IMR-90 (cell line): ENCODE measurements at regions not wholly inside any gene's neighbourhood (a gene's known extent, or its start where the extent isn't known, plus 50 kb on each side); places are given as distances from the start of the nearest gene placed in this dataset.

ENCODE experiments used
- ATAC-seq: fragments of 200-7000 bp; cut with Tn5 transposase; 2 replicates; pipeline ENCODE4 v1.9.1; 2020; ENCODE audit warnings: low read depth, mild to moderate bottlenecking, moderate library complexity
- BruUV-seq: library from RNA; stranded (reverse); fragments of 400-500 nt; replicated peaks from 2 replicates; lab custom pipeline; 2021; lab: Mats Ljungman, UMichigan
- CTCF ChIA-PET: fragments of 300-600 bp; formaldehyde crosslinking; extraction: SDS; loops from one replicate; lab custom pipeline; 2021; ENCODE audit warnings: antibody characterized with exemption; lab: Yijun Ruan, JAX
- POLR2A ChIA-PET: fragments of 300-600 bp; sonication (Branson Sonifier 250); formaldehyde crosslinking; loops from one replicate; lab custom pipeline; 2022; ENCODE audit warnings: antibody characterized with exemption; ENCODE audit not compliant: unreplicated experiment; lab: Charles Lee
- DNase-seq: peaks from one replicate; pipeline ENCODE4 v3.0.0; 2013
- H2AFZ ChIP-seq: replicated peaks from 2 replicates; pipeline ENCODE3; 2013; ENCODE audit warnings: low read length, mild to moderate bottlenecking; ENCODE audit not compliant: poor library complexity
- H2AK5ac ChIP-seq: 2 replicates; pipeline ENCODE4 v1.6.1; 2013; ENCODE audit warnings: low read depth, low read length, inconsistent platforms
- H2AK9ac ChIP-seq: replicated peaks from 2 replicates; pipeline ENCODE3; 2013; ENCODE audit warnings: mild to moderate bottlenecking, low read depth, low read length, moderate library complexity; ENCODE audit not compliant: poor library complexity
- H2BK120ac ChIP-seq: 2 replicates; pipeline ENCODE4 v1.6.1; 2013; ENCODE audit warnings: low read depth, low read length, inconsistent platforms
- H2BK15ac ChIP-seq: 3 replicates; pipeline ENCODE4 v1.6.1; 2013; ENCODE audit warnings: low read depth, low read length, inconsistent platforms
- H2BK20ac ChIP-seq: 2 replicates; pipeline ENCODE4 v1.6.1; 2013; ENCODE audit warnings: low read depth, mild to moderate bottlenecking, inconsistent platforms, low read length, moderate library complexity
- H2BK5ac ChIP-seq: 2 replicates; pipeline ENCODE4 v1.6.1; 2013; ENCODE audit warnings: mild to moderate bottlenecking, low read depth, low read length, inconsistent platforms; ENCODE audit not compliant: poor library complexity, severe bottlenecking
- H3K14ac ChIP-seq: replicated peaks from 2 replicates; pipeline ENCODE4 v1.6.1; 2013; ENCODE audit warnings: low read depth, low read length, inconsistent platforms
- H3K18ac ChIP-seq: 2 replicates; pipeline ENCODE4 v1.6.1; 2013; ENCODE audit warnings: low read depth, low read length, control low read depth
- H3K23ac ChIP-seq: 2 replicates; pipeline ENCODE4 v1.6.1; 2013; ENCODE audit warnings: low read depth, low read length, inconsistent platforms
- H3K27ac ChIP-seq: 2 replicates; pipeline ENCODE4 v1.5.1; 2013; ENCODE audit warnings: mild to moderate bottlenecking, control low read depth, low read length; ENCODE audit not compliant: insufficient read depth
- H3K27me3 ChIP-seq: 2 replicates; pipeline ENCODE4 v1.6.1; 2013; ENCODE audit warnings: low read length; ENCODE audit not compliant: control insufficient read depth, insufficient read depth
- H3K36me3 ChIP-seq: 2 replicates; pipeline ENCODE4 v1.6.1; 2013; ENCODE audit warnings: low read length, mixed read lengths; ENCODE audit not compliant: control insufficient read depth, insufficient read depth
- H3K4ac ChIP-seq: 2 replicates; pipeline ENCODE4 v1.6.1; 2013; ENCODE audit warnings: low read depth, low read length, inconsistent platforms
- H3K4me1 ChIP-seq: 2 replicates; pipeline ENCODE4 v1.6.1; 2013; ENCODE audit warnings: low read length, mixed read lengths; ENCODE audit not compliant: control insufficient read depth, insufficient read depth
- H3K4me2 ChIP-seq: 2 replicates; pipeline ENCODE4 v1.6.1; 2013; ENCODE audit warnings: low read depth, mild to moderate bottlenecking, control low read depth, low read length, moderate library complexity
- H3K4me3 ChIP-seq: 2 replicates; pipeline ENCODE4 v1.5.1; 2013; ENCODE audit warnings: low read depth, mild to moderate bottlenecking, control low read depth, low read length, moderate library complexity; ENCODE audit not compliant: insufficient read depth
- H3K56ac ChIP-seq: 2 replicates; pipeline ENCODE4 v1.6.1; 2013; ENCODE audit warnings: low read length, inconsistent platforms; ENCODE audit not compliant: insufficient read depth; ENCODE audit errors: extremely low read depth
- H3K79me1 ChIP-seq, 2 experiments: 2 replicates each; pipeline ENCODE4 v1.6.1; 2013; ENCODE audit warnings: low read length in 2 of 2, inconsistent platforms in 1 of 2, low read depth in 1 of 2
- H3K9ac ChIP-seq: 2 replicates; pipeline ENCODE4 v1.6.1; 2013; ENCODE audit warnings: low read depth, low read length, control low read depth
- H3K9me1 ChIP-seq: 2 replicates; pipeline ENCODE4 v1.6.1; 2013; ENCODE audit warnings: low read length, inconsistent platforms; ENCODE audit not compliant: insufficient read depth
- H3K9me3 ChIP-seq: 2 replicates; pipeline ENCODE4 v1.6.1; 2013; ENCODE audit warnings: low read length; ENCODE audit not compliant: control insufficient read depth, insufficient read depth
- H4K20me1 ChIP-seq: 2 replicates; pipeline ENCODE4 v1.6.1; 2013; ENCODE audit warnings: low read length, inconsistent platforms; ENCODE audit not compliant: insufficient read depth
- H4K5ac ChIP-seq: 2 replicates; pipeline ENCODE4 v1.6.1; 2013; ENCODE audit warnings: mild to moderate bottlenecking, low read depth, low read length, control low read depth
- H4K8ac ChIP-seq, 2 experiments: 2 replicates each; pipeline ENCODE4 v1.6.1; 2013; ENCODE audit warnings: low read depth in 2 of 2, low read length in 2 of 2, control low read depth in 1 of 2, inconsistent platforms in 1 of 2
- H4K91ac ChIP-seq: 2 replicates; pipeline ENCODE4 v1.6.1; 2013; ENCODE audit warnings: low read depth, low read length, inconsistent platforms; ENCODE audit not compliant: insufficient read depth
- ELK1 ChIP-seq: fragments of 150-350 bp; IDR thresholded peaks from 2 replicates; pipeline ENCODE4 v1.6.1; 2016; ENCODE audit warnings: low read depth, mild to moderate bottlenecking, low read length, moderate library complexity, borderline replicate concordance
- FOS ChIP-seq: fragments of 150-350 bp; IDR thresholded peaks from 2 replicates; pipeline ENCODE4 v1.6.1; 2016; ENCODE audit warnings: low read depth, low read length
- MAZ ChIP-seq: IDR thresholded peaks from 2 replicates; pipeline ENCODE4 v1.6.1; 2012; ENCODE audit warnings: low read depth, mild to moderate bottlenecking, low read length, improper control_type of control experiment, moderate library complexity, borderline replicate concordance
- MXI1 ChIP-seq: IDR thresholded peaks from 2 replicates; pipeline ENCODE4 v1.6.1; 2012; ENCODE audit warnings: low read depth, mild to moderate bottlenecking, low read length, moderate library complexity, borderline replicate concordance
- NFE2L2 ChIP-seq: fragments of 150-350 bp; IDR thresholded peaks from 2 replicates; pipeline ENCODE4 v1.6.1; 2016; ENCODE audit warnings: low read depth, mild to moderate bottlenecking, low read length
- POLR2A ChIP-seq: IDR thresholded peaks from 2 replicates; pipeline ENCODE4 v1.6.1; 2012; ENCODE audit warnings: mild to moderate bottlenecking, low read depth, low read length
- RAD21 ChIP-seq: IDR thresholded peaks from 2 replicates; pipeline ENCODE4 v1.6.1; 2012; ENCODE audit warnings: low read length, improper control_type of control experiment
- RCOR1 ChIP-seq: IDR thresholded peaks from 2 replicates; pipeline ENCODE4 v1.6.1; 2012; ENCODE audit warnings: mild to moderate bottlenecking, low read length, improper control_type of control experiment; ENCODE audit not compliant: insufficient replicate concordance
- RFX5 ChIP-seq: IDR thresholded peaks from 2 replicates; pipeline ENCODE4 v1.8.0; 2012; ENCODE audit warnings: low read depth, mild to moderate bottlenecking, low read length, moderate library complexity
- SMC3 ChIP-seq: fragments of 150-350 bp; IDR thresholded peaks from 2 replicates; pipeline ENCODE4 v1.6.1; 2016; ENCODE audit warnings: low read depth, mild to moderate bottlenecking, antibody characterized with exemption, low read length, moderate library complexity
- WGBS, 2 experiments: methylation state at CpG; one replicate each; pipeline versions ENCODE4 v1.1.5 to v1.1.7; 2013; ENCODE audit warnings: missing lambda C conversion rate in 2 of 2; ENCODE audit not compliant: insufficient read length in 1 of 2; ENCODE audit errors: extremely low coverage in 2 of 2; 5-methylcytosine and 5-hydroxymethylcytosine counted together
- dilution Hi-C: fragments of 300-500 bp; cut with HindIII; formaldehyde crosslinking; loops from one replicate; pipeline ENCODE4 v1.14.3; 2018; ENCODE audit warnings: low sequenced_read_pairs; ENCODE audit not compliant: unreplicated experiment
- in situ Hi-C: fragments of 300-500 bp; cut with MboI; formaldehyde crosslinking; loops from 3 replicates; pipeline ENCODE4 v1.14.3; 2019; ENCODE audit warnings: low sequenced_read_pairs, inconsistent platforms, mixed read lengths
- intact Hi-C: fragments of 100-400 bp; cut with micrococcal nuclease; formaldehyde crosslinking; loops from 2 replicates; pipeline ENCODE4 v1.10.0; 2022
- TF ChIP-seq, protein P1 (sequence below): fragments of 150-350 bp; IDR thresholded peaks from 2 replicates; pipeline ENCODE4 v1.6.1; 2017; ENCODE audit warnings: mild to moderate bottlenecking, antibody characterized with exemption, low read length, low read depth

GRCh38 chr9:90034071-90034470, 429.3 kb downstream of the GADD45G start:
- ChIA-PET POLR2A (no interaction called here), CTCF (no interaction called here)
- DNase-seq (no peak), ATAC-seq (no peak)
- H3K23ac ChIP-seq: no peak overlapping the region
- no peak overlapping the region for H4K5ac ChIP-seq
- no peaks in the 10 kb centered on the region for H3K4me1 ChIP-seq
- no peak overlapping the region for H3K9ac ChIP-seq
- no peak overlapping the region for H3K18ac ChIP-seq
- no peak overlapping the region for H3K4me2 ChIP-seq
- H4K91ac ChIP-seq: no peak overlapping the region
- dilution Hi-C loops: no loop called here
- no peak overlapping the region for H3K56ac ChIP-seq
- H2AK9ac ChIP-seq: no peak overlapping the region
- H2AFZ ChIP-seq: no peak overlapping the region
- no peak overlapping the region for H3K14ac ChIP-seq
- H2BK5ac ChIP-seq: no peak overlapping the region
- TF ChIP-seq NFE2L2: no peak
- TF ChIP-seq RCOR1: no peak
- TF ChIP-seq, protein P1, sequence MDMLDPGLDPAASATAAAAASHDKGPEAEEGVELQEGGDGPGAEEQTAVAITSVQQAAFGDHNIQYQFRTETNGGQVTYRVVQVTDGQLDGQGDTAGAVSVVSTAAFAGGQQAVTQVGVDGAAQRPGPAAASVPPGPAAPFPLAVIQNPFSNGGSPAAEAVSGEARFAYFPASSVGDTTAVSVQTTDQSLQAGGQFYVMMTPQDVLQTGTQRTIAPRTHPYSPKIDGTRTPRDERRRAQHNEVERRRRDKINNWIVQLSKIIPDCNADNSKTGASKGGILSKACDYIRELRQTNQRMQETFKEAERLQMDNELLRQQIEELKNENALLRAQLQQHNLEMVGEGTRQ: no peak
- TF ChIP-seq SMC3: no peak
- no peak for TF ChIP-seq RFX5
- no peak for TF ChIP-seq MAZ
- no peak for TF ChIP-seq MXI1
- no peak for TF ChIP-seq ELK1
- TF ChIP-seq POLR2A: no peak
- TF ChIP-seq FOS: no peak
- TF ChIP-seq RAD21: no peak
- no peak overlapping the region for H3K4me3 ChIP-seq
- H4K20me1 ChIP-seq: no peaks in the 10 kb centered on the region
- H3K4ac ChIP-seq: no peak overlapping the region
- intact Hi-C loops: no loop called here
- no peaks in the 10 kb centered on the region for H3K79me1 ChIP-seq
- no peak overlapping the region for H2BK20ac ChIP-seq
- H3K27me3 ChIP-seq: no peaks in the 10 kb centered on the region
- no peak overlapping the region for H2BK120ac ChIP-seq
- no peaks in the 10 kb centered on the region for H3K9me3 ChIP-seq
- no peak overlapping the region for H4K8ac ChIP-seq
- in situ Hi-C loops: no loop called here
- H3K36me3 ChIP-seq: no peaks in the 10 kb centered on the region
- no peak overlapping the region for H3K27ac ChIP-seq
- H2AK5ac ChIP-seq: no peak overlapping the region
- WGBS, 2 experiments: 17% methylated on average over 1 of the region's 5 CpGs; no CpG with 5 or more reads in 1 of the 2 experiments
- H3K9me1 ChIP-seq: no peaks in the 10 kb centered on the region
- H2BK15ac ChIP-seq: no peak overlapping the region
- no TSS peak for BruUV-seq
